GM23338 (cell line): ENCODE measurements at regions not wholly inside any gene's neighbourhood (a gene's known extent, or its start where the extent isn't known, plus 50 kb on each side); places are given as distances from the start of the nearest gene placed in this dataset.
"Not testable (repeated sequence)": the region's sequence is repeated elsewhere in the genome, so short reads cannot be mapped to it uniquely, and the experiment has no call there.

Experiments used
- ATAC-seq: fragments of 200-7000 bp; cut with Tn5 transposase; 3 replicates; pipeline ENCODE4 v1.9.1; 2020
- DNase-seq: peaks from one replicate; pipeline ENCODE4 v3.0.0-alpha.2; 2015; ENCODE audit warnings: low spot score
- H2AFZ ChIP-seq: fragments of 200-600 bp; sonication (generic); 2 replicates; pipeline ENCODE4 v1.8.0; 2016; ENCODE audit warnings: antibody characterized with exemption, mild to moderate bottlenecking, moderate library complexity
- H3F3A ChIP-seq: fragments of 200-600 bp; sonication (generic); replicated peaks from 2 replicates; pipeline ENCODE4 v1.8.0; 2017; ENCODE audit warnings: antibody characterized with exemption, mixed run types, low read depth
- H3K27ac ChIP-seq: fragments of 200-600 bp; sonication (generic); 2 replicates; pipeline ENCODE4 v1.6.1; 2016; ENCODE audit warnings: low read depth
- H3K27me3 ChIP-seq: fragments of 200-600 bp; sonication (generic); 2 replicates; pipeline ENCODE4 v1.8.0; 2016; ENCODE audit warnings: mild to moderate bottlenecking, mixed run types, moderate library complexity; ENCODE audit not compliant: insufficient read depth
- H3K36me3 ChIP-seq: fragments of 200-600 bp; sonication (generic); 2 replicates; pipeline ENCODE4 v1.8.0; 2016; ENCODE audit warnings: mild to moderate bottlenecking; ENCODE audit not compliant: insufficient read depth
- H3K4me1 ChIP-seq: fragments of 200-600 bp; sonication (generic); 2 replicates; pipeline ENCODE4 v1.8.0; 2016; ENCODE audit warnings: mild to moderate bottlenecking, moderate library complexity; ENCODE audit not compliant: insufficient read depth
- H3K4me2 ChIP-seq: fragments of 200-600 bp; sonication (generic); 2 replicates; pipeline ENCODE4 v1.7.1; 2017; ENCODE audit warnings: mixed run types
- H3K4me3 ChIP-seq: fragments of 200-600 bp; sonication (generic); 2 replicates; pipeline ENCODE4 v1.6.1; 2016; ENCODE audit warnings: mixed run types
- H3K79me2 ChIP-seq: fragments of 200-600 bp; sonication (generic); replicated peaks from 2 replicates; pipeline ENCODE4 v1.8.0; 2017; ENCODE audit warnings: mild to moderate bottlenecking; ENCODE audit not compliant: insufficient read depth
- H3K9me2 ChIP-seq: fragments of 200-600 bp; sonication (generic); 2 replicates; pipeline ENCODE4 v1.8.0; 2017; ENCODE audit not compliant: insufficient read depth
- H4K20me1 ChIP-seq: fragments of 200-600 bp; sonication (generic); replicated peaks from 2 replicates; pipeline ENCODE4 v1.8.0; 2017; ENCODE audit warnings: mild to moderate bottlenecking; ENCODE audit not compliant: insufficient read depth
- H3K27ac Mint-ChIP-seq: 2 replicates; pipeline ENCODE4 v1.8.0; 2020; ENCODE audit warnings: inconsistent platforms, mild to moderate bottlenecking, moderate library complexity, mixed read lengths
- H3K27me3 Mint-ChIP-seq: 3 replicates; pipeline ENCODE4 v1.8.0; 2022; ENCODE audit warnings: low read depth, mild to moderate bottlenecking, moderate library complexity, mixed read lengths, inconsistent platforms; ENCODE audit not compliant: insufficient read depth, poor library complexity
- H3K36me3 Mint-ChIP-seq: 3 replicates; pipeline ENCODE4 v1.8.0; 2021; ENCODE audit warnings: low read depth, mild to moderate bottlenecking, inconsistent platforms, moderate library complexity, mixed read lengths
- H3K4me1 Mint-ChIP-seq: 3 replicates; pipeline ENCODE4 v1.8.0; 2020; ENCODE audit warnings: mild to moderate bottlenecking, inconsistent platforms, mixed read lengths
- H3K4me3 Mint-ChIP-seq: 3 replicates; pipeline ENCODE4 v1.8.0; 2021; ENCODE audit warnings: moderate library complexity, mild to moderate bottlenecking, inconsistent platforms, mixed read lengths
- H3K9me3 Mint-ChIP-seq: 3 replicates; pipeline ENCODE4 v1.8.0; 2020; ENCODE audit warnings: moderate library complexity, mild to moderate bottlenecking, inconsistent platforms, mixed read lengths
- EZH2phosphoT487 ChIP-seq: fragments of 200-600 bp; sonication (generic); IDR thresholded peaks from one replicate; pipeline ENCODE4 v1.8.1; 2018; ENCODE audit warnings: antibody characterized with exemption; ENCODE audit not compliant: unreplicated experiment
- JUNB ChIP-seq: IDR thresholded peaks from one replicate; pipeline ENCODE4 v1.6.1; 2016; ENCODE audit warnings: antibody characterized with exemption; ENCODE audit not compliant: unreplicated experiment
- NANOG ChIP-seq: IDR thresholded peaks from 2 replicates; pipeline ENCODE4 v1.6.1; 2016; ENCODE audit warnings: antibody characterized with exemption, borderline replicate concordance
- POLR2AphosphoS5 ChIP-seq: IDR thresholded peaks from 2 replicates; pipeline ENCODE4 v1.6.1; 2016; ENCODE audit warnings: antibody characterized with exemption, low read depth
- STAT1 ChIP-seq: IDR thresholded peaks from one replicate; pipeline ENCODE4 v1.6.1; 2016; ENCODE audit warnings: antibody characterized with exemption; ENCODE audit not compliant: unreplicated experiment
- ZNF114 ChIP-seq: fragments of 250-450 bp; sonication (Bioruptor Pico); IDR thresholded peaks from 2 replicates; pipeline ENCODE4 v1.5.0; 2020; ENCODE audit warnings: mild to moderate bottlenecking, moderate library complexity
- ZNF331 ChIP-seq: fragments of 250-450 bp; sonication (Bioruptor Pico); IDR thresholded peaks from 2 replicates; pipeline ENCODE4 v1.5.0; 2020; ENCODE audit warnings: low read depth, mild to moderate bottlenecking, moderate library complexity
- TF ChIP-seq, protein P1 (sequence below): IDR thresholded peaks from one replicate; pipeline ENCODE4 v1.6.1; 2018; ENCODE audit warnings: antibody characterized with exemption; ENCODE audit not compliant: unreplicated experiment
- TF ChIP-seq, protein P2 (sequence below), 2 experiments: fragments of 200-600 bp in 1 of 2; sonication (generic) in 1 of 2; conservative IDR thresholded peaks; 2 replicates each; pipeline versions ENCODE4 v1.5.1 to v1.6.1; 2016 to 2017; ENCODE audit warnings: antibody characterized with exemption in 2 of 2, low read depth in 2 of 2, mild to moderate bottlenecking in 2 of 2, moderate library complexity in 1 of 2

DNA sequence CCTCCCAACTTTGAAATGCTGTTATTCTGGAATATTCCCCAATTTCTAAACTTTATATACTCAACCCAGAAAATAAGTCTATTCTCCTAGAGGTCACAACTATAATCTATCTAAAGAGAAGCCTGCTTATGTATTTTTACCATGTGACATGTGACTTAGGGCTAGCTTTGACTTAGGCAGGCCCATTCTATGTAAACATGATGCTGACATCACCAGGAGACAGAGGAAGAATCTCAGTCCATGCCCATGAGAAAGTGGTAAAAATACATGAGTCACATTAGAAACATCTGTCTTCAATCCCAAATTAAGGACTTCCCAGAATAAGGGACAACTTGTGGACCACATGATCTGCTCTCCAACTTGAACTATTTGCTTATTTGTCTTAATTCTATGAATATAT lies 113.6 kb upstream of the ID4 start (continued):
- TF ChIP-seq, protein P1, sequence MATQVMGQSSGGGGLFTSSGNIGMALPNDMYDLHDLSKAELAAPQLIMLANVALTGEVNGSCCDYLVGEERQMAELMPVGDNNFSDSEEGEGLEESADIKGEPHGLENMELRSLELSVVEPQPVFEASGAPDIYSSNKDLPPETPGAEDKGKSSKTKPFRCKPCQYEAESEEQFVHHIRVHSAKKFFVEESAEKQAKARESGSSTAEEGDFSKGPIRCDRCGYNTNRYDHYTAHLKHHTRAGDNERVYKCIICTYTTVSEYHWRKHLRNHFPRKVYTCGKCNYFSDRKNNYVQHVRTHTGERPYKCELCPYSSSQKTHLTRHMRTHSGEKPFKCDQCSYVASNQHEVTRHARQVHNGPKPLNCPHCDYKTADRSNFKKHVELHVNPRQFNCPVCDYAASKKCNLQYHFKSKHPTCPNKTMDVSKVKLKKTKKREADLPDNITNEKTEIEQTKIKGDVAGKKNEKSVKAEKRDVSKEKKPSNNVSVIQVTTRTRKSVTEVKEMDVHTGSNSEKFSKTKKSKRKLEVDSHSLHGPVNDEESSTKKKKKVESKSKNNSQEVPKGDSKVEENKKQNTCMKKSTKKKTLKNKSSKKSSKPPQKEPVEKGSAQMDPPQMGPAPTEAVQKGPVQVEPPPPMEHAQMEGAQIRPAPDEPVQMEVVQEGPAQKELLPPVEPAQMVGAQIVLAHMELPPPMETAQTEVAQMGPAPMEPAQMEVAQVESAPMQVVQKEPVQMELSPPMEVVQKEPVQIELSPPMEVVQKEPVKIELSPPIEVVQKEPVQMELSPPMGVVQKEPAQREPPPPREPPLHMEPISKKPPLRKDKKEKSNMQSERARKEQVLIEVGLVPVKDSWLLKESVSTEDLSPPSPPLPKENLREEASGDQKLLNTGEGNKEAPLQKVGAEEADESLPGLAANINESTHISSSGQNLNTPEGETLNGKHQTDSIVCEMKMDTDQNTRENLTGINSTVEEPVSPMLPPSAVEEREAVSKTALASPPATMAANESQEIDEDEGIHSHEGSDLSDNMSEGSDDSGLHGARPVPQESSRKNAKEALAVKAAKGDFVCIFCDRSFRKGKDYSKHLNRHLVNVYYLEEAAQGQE: no peak
- TF ChIP-seq ZNF331 (CRISPR knock-in tag): no peak
- no peak for TF ChIP-seq JUNB
- TF ChIP-seq, protein P2, sequence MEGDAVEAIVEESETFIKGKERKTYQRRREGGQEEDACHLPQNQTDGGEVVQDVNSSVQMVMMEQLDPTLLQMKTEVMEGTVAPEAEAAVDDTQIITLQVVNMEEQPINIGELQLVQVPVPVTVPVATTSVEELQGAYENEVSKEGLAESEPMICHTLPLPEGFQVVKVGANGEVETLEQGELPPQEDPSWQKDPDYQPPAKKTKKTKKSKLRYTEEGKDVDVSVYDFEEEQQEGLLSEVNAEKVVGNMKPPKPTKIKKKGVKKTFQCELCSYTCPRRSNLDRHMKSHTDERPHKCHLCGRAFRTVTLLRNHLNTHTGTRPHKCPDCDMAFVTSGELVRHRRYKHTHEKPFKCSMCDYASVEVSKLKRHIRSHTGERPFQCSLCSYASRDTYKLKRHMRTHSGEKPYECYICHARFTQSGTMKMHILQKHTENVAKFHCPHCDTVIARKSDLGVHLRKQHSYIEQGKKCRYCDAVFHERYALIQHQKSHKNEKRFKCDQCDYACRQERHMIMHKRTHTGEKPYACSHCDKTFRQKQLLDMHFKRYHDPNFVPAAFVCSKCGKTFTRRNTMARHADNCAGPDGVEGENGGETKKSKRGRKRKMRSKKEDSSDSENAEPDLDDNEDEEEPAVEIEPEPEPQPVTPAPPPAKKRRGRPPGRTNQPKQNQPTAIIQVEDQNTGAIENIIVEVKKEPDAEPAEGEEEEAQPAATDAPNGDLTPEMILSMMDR (conservative IDR thresholded peaks at IDR 0.05; ENCODE audit: low read depth in 2 of 2): no peak
- no peak for TF ChIP-seq NANOG
- no peak for TF ChIP-seq ZNF114

DNA sequence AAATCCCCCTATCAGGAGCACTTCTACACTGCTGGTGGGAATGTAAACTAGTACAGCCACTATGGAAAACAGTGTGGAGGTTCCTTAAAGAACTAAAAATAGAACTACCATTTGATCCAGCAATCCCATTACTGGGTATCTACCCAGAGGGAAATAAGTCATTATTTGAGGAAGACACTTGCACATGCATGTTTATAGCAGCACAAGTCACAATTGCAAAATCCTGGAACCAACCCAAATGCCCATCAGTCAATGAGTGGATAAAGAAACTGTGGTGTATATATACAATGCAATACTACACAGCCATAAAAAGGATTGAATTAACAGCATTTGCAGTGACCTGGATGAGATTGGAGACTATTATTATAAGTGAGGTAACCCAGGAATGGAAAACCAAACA lies 111.7 kb upstream of the ID4 start:
- not testable (repeated sequence) for H3K27ac Mint-ChIP-seq

GRCh38 chr6:19731282-19731681 lies 105.9 kb upstream of the ID4 start:
- no peak overlapping the region for H3K27ac Mint-ChIP-seq
- no peak overlapping the region for H2AFZ ChIP-seq

More for the DNA sequence above, 111.7 kb upstream of the ID4 start:
- H3K4me3 ChIP-seq, H3K36me3 Mint-ChIP-seq, H3K36me3 ChIP-seq, H4K20me1 ChIP-seq, DNase-seq, H3K9me3 Mint-ChIP-seq, H3F3A ChIP-seq, H3K27ac ChIP-seq, H3K27me3 ChIP-seq, H3K27me3 Mint-ChIP-seq, H3K79me2 ChIP-seq, H3K4me3 Mint-ChIP-seq, H3K4me2 ChIP-seq, H3K9me2 ChIP-seq, ATAC-seq, H2AFZ ChIP-seq: not testable (repeated sequence)
- H3K4me1 Mint-ChIP-seq: peaks cover 15% of the 10 kb centered on the region
- peaks cover 15% of the 10 kb centered on the region for H3K4me1 ChIP-seq

More at GRCh38 chr6:19731282-19731681, 105.9 kb upstream of the ID4 start:
- H3K4me3 ChIP-seq: no peak overlapping the region
- H3K4me1 ChIP-seq: peaks cover 38% of the 10 kb centered on the region
- Mint-ChIP-seq H3K27me3 (peaks cover 2% of the 10 kb centered on the region), H3K9me3 (peaks cover 18% of the 10 kb centered on the region; the same call in 2 of the 3 replicates), H3K4me3 (no peak overlapping the region), H3K4me1 (peaks cover 28% of the 10 kb centered on the region), H3K36me3 (peaks cover 11% of the 10 kb centered on the region; the same call in 2 of the 3 replicates)
- ATAC-seq (no peak), DNase-seq (no peak)
- H3F3A ChIP-seq: no peaks in the 10 kb centered on the region
- no peaks in the 10 kb centered on the region for H3K79me2 ChIP-seq
- H3K27ac ChIP-seq: no peak overlapping the region
- H3K4me2 ChIP-seq: no peak overlapping the region
- no peaks in the 10 kb centered on the region; the same call in 1 of the 2 replicates for H3K9me2 ChIP-seq
- H3K36me3 ChIP-seq: peaks cover 4% of the 10 kb centered on the region; the same call in 1 of the 2 replicates
- H4K20me1 ChIP-seq: no peaks in the 10 kb centered on the region
- no peaks in the 10 kb centered on the region for H3K27me3 ChIP-seq
- TF ChIP-seq EZH2phosphoT487: no peak
- TF ChIP-seq JUNB: no peak
- no peak for TF ChIP-seq POLR2AphosphoS5
- TF ChIP-seq STAT1: no peak
